Liver (tissue), 8 donors: ENCODE measurements at regions not wholly inside any gene's neighbourhood (a gene's known extent, or its start where the extent isn't known, plus 50 kb on each side); places are given as distances from the start of the nearest gene placed in this dataset.
"Not testable (repeated sequence)": the region's sequence is repeated elsewhere in the genome, so short reads cannot be mapped to it uniquely, and the experiment has no call there.

Experiments
- DNase-seq: peaks from one replicate; pipeline ENCODE4 v3.0.0-alpha.2; 2017; ENCODE audit warnings: low spot score
- H3K27ac ChIP-seq, 2 donors: one replicate each; pipeline ENCODE4 v1.7.0; 2013; ENCODE audit warnings: inconsistent platforms in 2 of 2, low read length in 2 of 2, control low read depth in 1 of 2, low read depth in 1 of 2, mild to moderate bottlenecking in 1 of 2
- H3K27me3 ChIP-seq, 4 donors: one replicate each; pipeline versions ENCODE4 v1.6.1 to v1.7.0; 2013; ENCODE audit warnings: low read length in 3 of 4, inconsistent platforms in 1 of 4, mild to moderate bottlenecking in 1 of 4, moderate library complexity in 1 of 4; ENCODE audit not compliant: control insufficient read depth in 4 of 4, insufficient read depth in 4 of 4
- H3K36me3 ChIP-seq, 4 donors: one replicate each; pipeline versions ENCODE4 v1.6.1 to v1.7.0; 2013; ENCODE audit warnings: low read length in 3 of 4, mild to moderate bottlenecking in 3 of 4, low read depth in 1 of 4, moderate library complexity in 1 of 4; ENCODE audit not compliant: control insufficient read depth in 4 of 4, insufficient read depth in 3 of 4
- H3K4me1 ChIP-seq, 4 donors: one replicate each; pipeline versions ENCODE4 v1.6.1 to v1.7.0; 2013; ENCODE audit warnings: low read length in 3 of 4, mild to moderate bottlenecking in 3 of 4, moderate library complexity in 1 of 4; ENCODE audit not compliant: control insufficient read depth in 4 of 4, insufficient read depth in 4 of 4
- H3K4me3 ChIP-seq, 3 donors: one replicate each; pipeline versions ENCODE4 v1.6.1 to v1.7.0; 2013; ENCODE audit warnings: low read length in 3 of 3, control low read depth in 1 of 3, low read depth in 1 of 3, mild to moderate bottlenecking in 1 of 3
- H3K9ac ChIP-seq, 2 donors: one replicate each; pipeline ENCODE4 v1.7.0; 2013; ENCODE audit warnings: low read length in 2 of 2, mild to moderate bottlenecking in 2 of 2, moderate library complexity in 2 of 2, control low read depth in 1 of 2, low read depth in 1 of 2
- H3K9me3 ChIP-seq, 4 donors: one replicate each; pipeline versions ENCODE4 v1.6.1 to v1.7.0; 2013; ENCODE audit warnings: low read length in 3 of 4; ENCODE audit not compliant: control insufficient read depth in 4 of 4
- EGR1 ChIP-seq, 2 donors: IDR thresholded peaks; 2 replicates each; pipeline ENCODE4 v1.6.1; 2016 to 2018; ENCODE audit warnings: antibody characterized with exemption in 2 of 2, low read depth in 2 of 2
- FOXA1 ChIP-seq: IDR thresholded peaks from 2 replicates; pipeline ENCODE4 v1.6.1; 2016; ENCODE audit warnings: antibody characterized with exemption
- FOXA2 ChIP-seq: IDR thresholded peaks from 2 replicates; pipeline ENCODE4 v1.6.1; 2016; ENCODE audit warnings: antibody characterized with exemption
- GABPA ChIP-seq, 2 donors: IDR thresholded peaks in 1 of 2; conservative IDR thresholded peaks in 1 of 2; 2 replicates each; pipeline ENCODE4 v1.6.1; 2016; ENCODE audit warnings: antibody characterized with exemption in 2 of 2, mild to moderate bottlenecking in 1 of 2, moderate library complexity in 1 of 2
- HNF4A ChIP-seq, 2 donors: conservative IDR thresholded peaks; 2 replicates each; pipeline ENCODE4 v1.6.1; 2016; ENCODE audit warnings: antibody characterized with exemption in 2 of 2, mild to moderate bottlenecking in 2 of 2
- HNF4G ChIP-seq: IDR thresholded peaks from 2 replicates; pipeline ENCODE4 v1.6.1; 2016; ENCODE audit warnings: antibody characterized with exemption
- JUND ChIP-seq, 2 donors: IDR thresholded peaks; 2 replicates each; pipeline ENCODE4 v1.6.1; 2016; ENCODE audit warnings: antibody characterized with exemption in 2 of 2
- NR2F2 ChIP-seq: IDR thresholded peaks from 2 replicates; pipeline ENCODE4 v1.6.1; 2016; ENCODE audit warnings: antibody characterized with exemption
- RAD21 ChIP-seq, 2 donors: IDR thresholded peaks; 2 replicates each; pipeline ENCODE4 v1.6.1; 2016; ENCODE audit warnings: antibody characterized with exemption in 2 of 2, mild to moderate bottlenecking in 2 of 2
- RXRA ChIP-seq, 2 donors: IDR thresholded peaks; 2 replicates each; pipeline ENCODE4 v1.6.1; 2017 to 2018; ENCODE audit warnings: antibody characterized with exemption in 2 of 2, mild to moderate bottlenecking in 1 of 2
- SP1 ChIP-seq: IDR thresholded peaks from 2 replicates; pipeline ENCODE4 v1.6.1; 2018; ENCODE audit warnings: antibody characterized with exemption, mild to moderate bottlenecking
- TAF1 ChIP-seq: conservative IDR thresholded peaks from 2 replicates; pipeline ENCODE4 v1.6.1; 2016; ENCODE audit warnings: antibody characterized with exemption, mild to moderate bottlenecking
- YY1 ChIP-seq: IDR thresholded peaks from 2 replicates; pipeline ENCODE4 v1.6.1; 2016; ENCODE audit warnings: antibody characterized with exemption, mild to moderate bottlenecking
- WGBS: extraction: QIAGEN DNeasy Blood & Tissue Kit; methylation state at CpG from one replicate; pipeline ENCODE4 v1.1.7; 2013; 5-methylcytosine and 5-hydroxymethylcytosine counted together
- TF ChIP-seq, protein P1 (sequence below): fragments of 150-350 bp; IDR thresholded peaks from 2 replicates; pipeline ENCODE4 v1.5.1; 2017; ENCODE audit warnings: improper control_type of control experiment, low read depth, low read length; ENCODE audit not compliant: missing input control
- TF ChIP-seq, protein P2 (sequence below): IDR thresholded peaks from 2 replicates; pipeline ENCODE4 v1.6.1; 2016; ENCODE audit warnings: antibody characterized with exemption
- TF ChIP-seq, protein P3 (sequence below): IDR thresholded peaks from 2 replicates; pipeline ENCODE4 v1.6.1; 2016; ENCODE audit warnings: antibody characterized with exemption
- TF ChIP-seq, protein P4 (sequence below): IDR thresholded peaks from 2 replicates; pipeline ENCODE4 v1.6.1; 2016; ENCODE audit warnings: antibody characterized with exemption
- TF ChIP-seq, protein P5 (sequence below): IDR thresholded peaks from 2 replicates; pipeline ENCODE4 v1.6.1; 2016; ENCODE audit warnings: antibody characterized with exemption, mild to moderate bottlenecking
- donor health status: healthy.
- donor health status: healthy.
- donor health status: healthy.
- donor health status: healthy.
- donor health status: healthy.

DNA sequence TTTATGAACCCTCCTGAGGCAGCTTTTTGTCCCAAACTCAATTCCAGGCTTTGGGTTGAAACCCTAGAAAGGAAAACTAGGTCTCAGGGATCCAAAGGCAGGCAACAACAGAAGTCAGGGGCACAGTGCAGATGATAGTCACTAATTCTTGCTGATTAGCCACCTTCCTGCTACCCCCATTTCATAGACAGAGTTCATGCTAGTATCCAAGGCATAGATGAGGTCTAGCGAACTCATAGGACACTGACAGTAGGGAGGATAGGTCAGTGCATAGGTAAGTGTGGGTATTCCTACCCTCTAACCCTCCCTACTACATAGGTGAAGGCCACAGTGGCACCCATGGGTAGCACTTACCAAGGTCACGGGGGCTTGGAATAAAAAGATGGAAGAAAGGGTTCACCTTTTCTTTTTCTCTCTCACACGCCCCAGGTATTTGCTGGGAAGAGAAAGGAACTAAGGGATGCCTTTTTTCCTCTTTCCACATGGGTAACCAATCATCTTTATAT lies 86.2 kb downstream of the SLC25A46 start:
- no peaks in the 10 kb centered on the region for H3K27me3 ChIP-seq
- no peaks in the 10 kb centered on the region for H3K36me3 ChIP-seq
- peaks cover 6 to 26% (median 12%) of the 10 kb centered on the region in 4 donors for H3K9me3 ChIP-seq
- no peak overlapping the region for H3K9ac ChIP-seq
- H3K4me3 ChIP-seq = no peak overlapping the region
- H3K4me1 ChIP-seq = no peaks in the 10 kb centered on the region
- 74% methylated on average over 3 of the region's 3 CpGs for WGBS
- TF ChIP-seq TAF1 (no peak), SP1 (no peak), NR2F2 (no peak), FOXA1 (no peak), HNF4G (no peak), JUND (IDR thresholded peaks at IDR 0.05) (no peak), RAD21 (IDR thresholded peaks at IDR 0.05) (no peak), HNF4A (conservative IDR thresholded peaks at IDR 0.05) (no peak), YY1 (no peak), RXRA (IDR thresholded peaks at IDR 0.05) (no peak)
- TF ChIP-seq, protein P1, sequence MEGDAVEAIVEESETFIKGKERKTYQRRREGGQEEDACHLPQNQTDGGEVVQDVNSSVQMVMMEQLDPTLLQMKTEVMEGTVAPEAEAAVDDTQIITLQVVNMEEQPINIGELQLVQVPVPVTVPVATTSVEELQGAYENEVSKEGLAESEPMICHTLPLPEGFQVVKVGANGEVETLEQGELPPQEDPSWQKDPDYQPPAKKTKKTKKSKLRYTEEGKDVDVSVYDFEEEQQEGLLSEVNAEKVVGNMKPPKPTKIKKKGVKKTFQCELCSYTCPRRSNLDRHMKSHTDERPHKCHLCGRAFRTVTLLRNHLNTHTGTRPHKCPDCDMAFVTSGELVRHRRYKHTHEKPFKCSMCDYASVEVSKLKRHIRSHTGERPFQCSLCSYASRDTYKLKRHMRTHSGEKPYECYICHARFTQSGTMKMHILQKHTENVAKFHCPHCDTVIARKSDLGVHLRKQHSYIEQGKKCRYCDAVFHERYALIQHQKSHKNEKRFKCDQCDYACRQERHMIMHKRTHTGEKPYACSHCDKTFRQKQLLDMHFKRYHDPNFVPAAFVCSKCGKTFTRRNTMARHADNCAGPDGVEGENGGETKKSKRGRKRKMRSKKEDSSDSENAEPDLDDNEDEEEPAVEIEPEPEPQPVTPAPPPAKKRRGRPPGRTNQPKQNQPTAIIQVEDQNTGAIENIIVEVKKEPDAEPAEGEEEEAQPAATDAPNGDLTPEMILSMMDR = no peak
- TF ChIP-seq, protein P2, sequence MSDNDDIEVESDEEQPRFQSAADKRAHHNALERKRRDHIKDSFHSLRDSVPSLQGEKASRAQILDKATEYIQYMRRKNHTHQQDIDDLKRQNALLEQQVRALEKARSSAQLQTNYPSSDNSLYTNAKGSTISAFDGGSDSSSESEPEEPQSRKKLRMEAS = no peak
- TF ChIP-seq, protein P3, sequence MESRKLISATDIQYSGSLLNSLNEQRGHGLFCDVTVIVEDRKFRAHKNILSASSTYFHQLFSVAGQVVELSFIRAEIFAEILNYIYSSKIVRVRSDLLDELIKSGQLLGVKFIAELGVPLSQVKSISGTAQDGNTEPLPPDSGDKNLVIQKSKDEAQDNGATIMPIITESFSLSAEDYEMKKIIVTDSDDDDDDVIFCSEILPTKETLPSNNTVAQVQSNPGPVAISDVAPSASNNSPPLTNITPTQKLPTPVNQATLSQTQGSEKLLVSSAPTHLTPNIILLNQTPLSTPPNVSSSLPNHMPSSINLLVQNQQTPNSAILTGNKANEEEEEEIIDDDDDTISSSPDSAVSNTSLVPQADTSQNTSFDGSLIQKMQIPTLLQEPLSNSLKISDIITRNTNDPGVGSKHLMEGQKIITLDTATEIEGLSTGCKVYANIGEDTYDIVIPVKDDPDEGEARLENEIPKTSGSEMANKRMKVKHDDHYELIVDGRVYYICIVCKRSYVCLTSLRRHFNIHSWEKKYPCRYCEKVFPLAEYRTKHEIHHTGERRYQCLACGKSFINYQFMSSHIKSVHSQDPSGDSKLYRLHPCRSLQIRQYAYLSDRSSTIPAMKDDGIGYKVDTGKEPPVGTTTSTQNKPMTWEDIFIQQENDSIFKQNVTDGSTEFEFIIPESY = no peak
- H3K27ac ChIP-seq = no peak overlapping the region
- DNase-seq = no peak

DNA sequence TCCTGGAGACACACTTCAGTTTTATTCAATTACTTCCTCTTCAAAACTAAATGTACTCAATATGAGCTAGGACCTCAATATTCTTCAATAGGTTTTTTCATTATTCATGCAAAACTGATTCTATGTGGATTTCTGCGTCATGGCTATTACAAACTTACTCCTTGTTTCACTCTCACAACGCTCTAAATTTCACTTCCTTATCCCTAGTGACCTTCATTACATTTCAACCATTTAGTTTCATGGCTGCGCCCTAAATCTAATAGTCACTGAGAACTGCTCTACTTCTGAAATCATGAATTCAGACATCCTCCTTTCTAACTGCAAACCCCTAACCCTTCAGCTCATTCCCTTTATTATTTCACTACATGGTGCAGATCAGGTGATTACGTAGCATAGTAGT lies 93.9 kb downstream of the SLC25A46 start:
- H3K9me3 ChIP-seq = no peaks in the 10 kb centered on the region
- no peaks in the 10 kb centered on the region for H3K4me1 ChIP-seq
- no peaks in the 10 kb centered on the region for H3K27me3 ChIP-seq
- H3K36me3 ChIP-seq = no peaks in the 10 kb centered on the region
- WGBS = 82% methylated on average over 4 of the region's 4 CpGs
- H3K9ac ChIP-seq = no peak overlapping the region
- H3K4me3 ChIP-seq = no peak overlapping the region
- TF ChIP-seq RXRA (IDR thresholded peaks at IDR 0.05) = no peak
- TF ChIP-seq FOXA2 = no peak
- TF ChIP-seq, protein P4, sequence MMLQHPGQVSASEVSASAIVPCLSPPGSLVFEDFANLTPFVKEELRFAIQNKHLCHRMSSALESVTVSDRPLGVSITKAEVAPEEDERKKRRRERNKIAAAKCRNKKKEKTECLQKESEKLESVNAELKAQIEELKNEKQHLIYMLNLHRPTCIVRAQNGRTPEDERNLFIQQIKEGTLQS = no peak
- no peak for TF ChIP-seq SP1
- no peak for TF ChIP-seq GABPA (IDR thresholded peaks at IDR 0.05 in 1 of 2, conservative IDR thresholded peaks at IDR 0.05 in 1 of 2)
- no peak for TF ChIP-seq NR2F2
- no peak for TF ChIP-seq TAF1
- TF ChIP-seq RAD21 (IDR thresholded peaks at IDR 0.05) = no peak
- TF ChIP-seq JUND (IDR thresholded peaks at IDR 0.05) = no peak
- no peak for TF ChIP-seq EGR1 (IDR thresholded peaks at IDR 0.05; ENCODE audit: low read depth in 2 of 2)
- TF ChIP-seq, protein P5, sequence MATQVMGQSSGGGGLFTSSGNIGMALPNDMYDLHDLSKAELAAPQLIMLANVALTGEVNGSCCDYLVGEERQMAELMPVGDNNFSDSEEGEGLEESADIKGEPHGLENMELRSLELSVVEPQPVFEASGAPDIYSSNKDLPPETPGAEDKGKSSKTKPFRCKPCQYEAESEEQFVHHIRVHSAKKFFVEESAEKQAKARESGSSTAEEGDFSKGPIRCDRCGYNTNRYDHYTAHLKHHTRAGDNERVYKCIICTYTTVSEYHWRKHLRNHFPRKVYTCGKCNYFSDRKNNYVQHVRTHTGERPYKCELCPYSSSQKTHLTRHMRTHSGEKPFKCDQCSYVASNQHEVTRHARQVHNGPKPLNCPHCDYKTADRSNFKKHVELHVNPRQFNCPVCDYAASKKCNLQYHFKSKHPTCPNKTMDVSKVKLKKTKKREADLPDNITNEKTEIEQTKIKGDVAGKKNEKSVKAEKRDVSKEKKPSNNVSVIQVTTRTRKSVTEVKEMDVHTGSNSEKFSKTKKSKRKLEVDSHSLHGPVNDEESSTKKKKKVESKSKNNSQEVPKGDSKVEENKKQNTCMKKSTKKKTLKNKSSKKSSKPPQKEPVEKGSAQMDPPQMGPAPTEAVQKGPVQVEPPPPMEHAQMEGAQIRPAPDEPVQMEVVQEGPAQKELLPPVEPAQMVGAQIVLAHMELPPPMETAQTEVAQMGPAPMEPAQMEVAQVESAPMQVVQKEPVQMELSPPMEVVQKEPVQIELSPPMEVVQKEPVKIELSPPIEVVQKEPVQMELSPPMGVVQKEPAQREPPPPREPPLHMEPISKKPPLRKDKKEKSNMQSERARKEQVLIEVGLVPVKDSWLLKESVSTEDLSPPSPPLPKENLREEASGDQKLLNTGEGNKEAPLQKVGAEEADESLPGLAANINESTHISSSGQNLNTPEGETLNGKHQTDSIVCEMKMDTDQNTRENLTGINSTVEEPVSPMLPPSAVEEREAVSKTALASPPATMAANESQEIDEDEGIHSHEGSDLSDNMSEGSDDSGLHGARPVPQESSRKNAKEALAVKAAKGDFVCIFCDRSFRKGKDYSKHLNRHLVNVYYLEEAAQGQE = no peak
- TF ChIP-seq, protein P1 = no peak
- TF ChIP-seq YY1 = no peak
- no peak for TF ChIP-seq HNF4G
- DNase-seq = no peak
- no peak overlapping the region for H3K27ac ChIP-seq

DNA sequence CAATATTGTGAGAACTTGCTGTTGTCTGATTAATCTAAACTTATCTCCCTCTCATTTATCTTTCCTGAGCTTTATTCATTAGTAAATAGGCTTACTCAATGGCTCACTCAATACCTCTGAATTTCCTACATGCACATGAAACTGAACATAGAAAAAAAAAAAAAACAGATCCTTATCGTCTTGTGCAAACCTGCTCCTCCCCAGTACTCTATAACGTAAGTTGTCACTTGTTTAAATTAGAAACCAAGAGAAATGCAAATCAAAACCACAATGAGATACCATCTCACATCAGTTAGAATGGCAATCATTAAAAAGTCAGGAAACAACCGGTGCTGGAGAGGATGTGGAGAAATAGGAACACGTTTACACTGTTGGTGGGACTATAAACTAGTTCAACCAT lies 96.1 kb downstream of the SLC25A46 start:
- not testable (repeated sequence) for DNase-seq, H3K9ac ChIP-seq, H3K36me3 ChIP-seq, H3K27me3 ChIP-seq, H3K4me1 ChIP-seq, H3K27ac ChIP-seq, H3K4me3 ChIP-seq, H3K9me3 ChIP-seq
- WGBS = 69% methylated on average over 4 of the region's 4 CpGs
